Spinal cord (tissue), 9 donors: ENCODE measurements at regions not wholly inside any gene's neighbourhood (a gene's known extent, or its start where the extent isn't known, plus 50 kb on each side); places are given as distances from the start of the nearest gene placed in this dataset.

Source experiments
- DNase-seq, 6 donors: peaks; one replicate each; pipeline versions ENCODE4 v3.0.0 to v3.0.0-alpha.2; 2013 to 2015; ENCODE audit warnings: low spot score in 6 of 6, low read depth in 4 of 6
- H3K27ac ChIP-seq: one replicate; pipeline ENCODE4 v1.5.1; 2013; ENCODE audit warnings: low read depth, low read length, control low read depth
- H3K27me3 ChIP-seq: one replicate; pipeline ENCODE4 v1.6.1; 2013; ENCODE audit warnings: low read length; ENCODE audit not compliant: control insufficient read depth, insufficient read depth
- H3K36me3 ChIP-seq: one replicate; pipeline ENCODE4 v1.6.1; 2013; ENCODE audit warnings: low read length; ENCODE audit not compliant: control insufficient read depth, insufficient read depth
- H3K4me1 ChIP-seq: one replicate; pipeline ENCODE4 v1.6.1; 2013; ENCODE audit warnings: low read length; ENCODE audit not compliant: control insufficient read depth, insufficient read depth
- H3K4me3 ChIP-seq: one replicate; pipeline ENCODE4 v1.5.1; 2013; ENCODE audit warnings: low read depth, low read length, control low read depth
- H3K9me3 ChIP-seq: one replicate; pipeline ENCODE4 v1.6.1; 2013; ENCODE audit warnings: low read length; ENCODE audit not compliant: control insufficient read depth, insufficient read depth
- WGBS: methylation state at CpG from one replicate; pipeline ENCODE4 v1.1.5; 2013; ENCODE audit warnings: missing lambda C conversion rate; ENCODE audit not compliant: insufficient coverage; 5-methylcytosine and 5-hydroxymethylcytosine counted together
- donor health status: healthy.

GRCh38 chr7:91323626-91324158 is 59.5 kb downstream of the FZD1 start:
- H3K9me3 ChIP-seq: no peaks in the 10 kb centered on the region
- H3K4me3 ChIP-seq: no peak overlapping the region
- peak overlapping the region; percentile 16 for H3K27ac ChIP-seq
- no peak for DNase-seq
- no CpG with 5 or more reads among the region's 2 CpGs for WGBS
- no peaks in the 10 kb centered on the region for H3K4me1 ChIP-seq
- H3K36me3 ChIP-seq: no peaks in the 10 kb centered on the region
- H3K27me3 ChIP-seq: no peaks in the 10 kb centered on the region

- H3K27ac ChIP-seq: no peak overlapping the region
- no peaks in the 10 kb centered on the region for H3K36me3 ChIP-seq
- WGBS: 57% methylated on average over 2 of the region's 4 CpGs
Measured at GRCh38 chr7:91324663-91325062, 60.4 kb downstream of the FZD1 start.

GRCh38 chr7:91325726-91326125 is 61.5 kb downstream of the FZD1 start:
- Histone ChIP-seq H3K36me3 (no peaks in the 10 kb centered on the region), H3K4me3 (no peak overlapping the region), H3K9me3 (no peaks in the 10 kb centered on the region), H3K27me3 (no peaks in the 10 kb centered on the region), H3K27ac (no peak overlapping the region), H3K4me1 (no peaks in the 10 kb centered on the region)
- DNase-seq: peak in 1 of 6 donors; percentile 31
- WGBS: 40% methylated on average over 2 of the region's 3 CpGs

More at GRCh38 chr7:91324663-91325062, 60.4 kb downstream of the FZD1 start:
- no peak overlapping the region for H3K4me3 ChIP-seq
- no peaks in the 10 kb centered on the region for H3K4me1 ChIP-seq
- H3K27me3 ChIP-seq: no peaks in the 10 kb centered on the region
- no peak for DNase-seq
- H3K9me3 ChIP-seq: no peaks in the 10 kb centered on the region

- Histone ChIP-seq H3K9me3 (no peaks in the 10 kb centered on the region), H3K27ac (no peak overlapping the region), H3K27me3 (no peaks in the 10 kb centered on the region), H3K4me1 (no peaks in the 10 kb centered on the region), H3K4me3 (no peak overlapping the region), H3K36me3 (no peaks in the 10 kb centered on the region)
- no peak for DNase-seq
- WGBS: 64% methylated on average over 2 of the region's 8 CpGs
Measured at GRCh38 chr7:91326516-91327199, 62.4 kb downstream of the FZD1 start.

- Histone ChIP-seq H3K9me3 (no peaks in the 10 kb centered on the region), H3K27me3 (no peaks in the 10 kb centered on the region), H3K27ac (no peak overlapping the region), H3K4me3 (no peak overlapping the region), H3K36me3 (no peaks in the 10 kb centered on the region), H3K4me1 (no peaks in the 10 kb centered on the region)
- DNase-seq: no peak
- WGBS: 100% methylated on average over 2 of the region's 2 CpGs
Measured at GRCh38 chr7:91327346-91327745, 63.1 kb downstream of the FZD1 start.

GRCh38 chr7:91329571-91329970 is 65.3 kb downstream of the FZD1 start:
- no peak overlapping the region for H3K4me3 ChIP-seq
- H3K9me3 ChIP-seq: no peaks in the 10 kb centered on the region
- H3K27me3 ChIP-seq: no peaks in the 10 kb centered on the region
- no peaks in the 10 kb centered on the region for H3K36me3 ChIP-seq
- no peaks in the 10 kb centered on the region for H3K4me1 ChIP-seq
- DNase-seq: no peak
- no peak overlapping the region for H3K27ac ChIP-seq

GRCh38 chr7:91330191-91330808 is 66.1 kb downstream of the FZD1 start:
- Histone ChIP-seq H3K4me1 (no peaks in the 10 kb centered on the region), H3K27me3 (no peaks in the 10 kb centered on the region), H3K4me3 (no peak overlapping the region), H3K27ac (no peak overlapping the region), H3K9me3 (no peaks in the 10 kb centered on the region), H3K36me3 (no peaks in the 10 kb centered on the region)
- no CpG with 5 or more reads among the region's 2 CpGs for WGBS
- DNase-seq: no peak

GRCh38 chr7:91330866-91331265 is 66.6 kb downstream of the FZD1 start:
- Histone ChIP-seq H3K9me3 (no peaks in the 10 kb centered on the region), H3K27me3 (no peaks in the 10 kb centered on the region), H3K4me3 (no peak overlapping the region), H3K4me1 (no peaks in the 10 kb centered on the region), H3K36me3 (no peaks in the 10 kb centered on the region), H3K27ac (no peak overlapping the region)
- DNase-seq: no peak
- no CpG with 5 or more reads among the region's 3 CpGs for WGBS

GRCh38 chr7:91336106-91336505 is 71.9 kb downstream of the FZD1 start:
- no peaks in the 10 kb centered on the region for H3K4me1 ChIP-seq
- no peak for DNase-seq
- H3K27me3 ChIP-seq: no peaks in the 10 kb centered on the region
- WGBS: no CpG with 5 or more reads among the region's 2 CpGs
- H3K4me3 ChIP-seq: no peak overlapping the region
- H3K9me3 ChIP-seq: no peaks in the 10 kb centered on the region
- no peak overlapping the region for H3K27ac ChIP-seq
- H3K36me3 ChIP-seq: no peaks in the 10 kb centered on the region
